ENCODE measurements at regions not wholly inside any gene's neighbourhood (a gene's known extent, or its start where the extent isn't known, plus 50 kb on each side); places are given as distances from the start of the nearest gene placed in this dataset.
"Not testable (repeated sequence)": the region's sequence is repeated elsewhere in the genome, so short reads cannot be mapped to it uniquely, and the experiment has no call there.

GRCh38 chr4:28296239-28296638 lies 1435.6 kb downstream of the STIM2 start:
- no peak for DNase-seq (ENCODE audit: low read depth)

GRCh38 chr4:28310926-28311325 lies 1450.3 kb downstream of the STIM2 start:
- DNase-seq (ENCODE audit: low read depth) = no peak

- not testable (repeated sequence) for DNase-seq (ENCODE audit: low read depth)
Measured at GRCh38 chr4:28312497-28312896, 1451.9 kb downstream of the STIM2 start.

- no peak for DNase-seq (ENCODE audit: low read depth)
Measured at GRCh38 chr4:28313729-28314713, 1453.4 kb downstream of the STIM2 start.

GRCh38 chr4:28317221-28317620 lies 1456.6 kb downstream of the STIM2 start:
- no peak for DNase-seq (ENCODE audit: low read depth)

GRCh38 chr4:28334249-28334648 lies 1473.6 kb downstream of the STIM2 start:
- no peak for DNase-seq (ENCODE audit: low read depth)

- DNase-seq (ENCODE audit: low read depth) = no peak
Measured at GRCh38 chr4:28341784-28342183, 1481.1 kb downstream of the STIM2 start.

- peak; percentile 64 for DNase-seq (ENCODE audit: low read depth)
Measured at GRCh38 chr4:28350485-28350884, 1489.8 kb downstream of the STIM2 start.

GRCh38 chr4:28351102-28351501 lies 1490.5 kb downstream of the STIM2 start:
- DNase-seq (ENCODE audit: low read depth) = no peak

GRCh38 chr4:28351826-28352225 lies 1491.2 kb downstream of the STIM2 start:
- no peak for DNase-seq (ENCODE audit: low read depth)

GRCh38 chr4:28354880-28355656 lies 1494.4 kb downstream of the STIM2 start:
- DNase-seq (ENCODE audit: low read depth) = no peak

- DNase-seq (ENCODE audit: low read depth) = peak; percentile 50
Measured at GRCh38 chr4:28357990-28358389, 1497.3 kb downstream of the STIM2 start.

GRCh38 chr4:28358606-28359005 lies 1498.0 kb downstream of the STIM2 start:
- no peak for DNase-seq (ENCODE audit: low read depth)

- no peak for DNase-seq (ENCODE audit: low read depth)
Measured at GRCh38 chr4:28360681-28361080, 1500.0 kb downstream of the STIM2 start.

GRCh38 chr4:28362169-28362568 lies 1501.5 kb downstream of the STIM2 start:
- DNase-seq (ENCODE audit: low read depth) = no peak

GRCh38 chr4:28369499-28369898 lies 1508.9 kb downstream of the STIM2 start:
- peak; percentile 48 for DNase-seq (ENCODE audit: low read depth)

- no peak for DNase-seq (ENCODE audit: low read depth)
Measured at GRCh38 chr4:28373191-28373590, 1512.5 kb downstream of the STIM2 start.

- DNase-seq (ENCODE audit: low read depth) = peak; percentile 43
Measured at GRCh38 chr4:28373601-28374000, 1513.0 kb downstream of the STIM2 start.

GRCh38 chr4:28378109-28378830 lies 1517.6 kb downstream of the STIM2 start:
- DNase-seq (ENCODE audit: low read depth) = no peak

- no peak for DNase-seq (ENCODE audit: low read depth)
Measured at GRCh38 chr4:28385801-28386200, 1525.2 kb downstream of the STIM2 start.

GRCh38 chr4:28386776-28387175 lies 1526.1 kb downstream of the STIM2 start:
- no peak for DNase-seq (ENCODE audit: low read depth)

- DNase-seq (ENCODE audit: low read depth) = peak; percentile 33
Measured at GRCh38 chr4:28388471-28388870, 1527.8 kb downstream of the STIM2 start.
